DND-41 (cell line): ENCODE measurements at regions not wholly inside any gene's neighbourhood (a gene's known extent, or its start where the extent isn't known, plus 50 kb on each side); places are given as distances from the start of the nearest gene placed in this dataset.

Experiments
- ATAC-seq: fragments of 200-7000 bp; cut with Tn5 transposase; 3 replicates; pipeline ENCODE4 v1.9.1; 2021; ENCODE audit warnings: low read depth; ENCODE audit not compliant: insufficient read depth
- DNase-seq: peaks from one replicate; pipeline ENCODE4 v3.0.0-alpha.2; 2020
- H2AFZ ChIP-seq: 2 replicates; pipeline ENCODE4 v1.6.0; 2012; ENCODE audit warnings: low read depth, low read length
- H3K27ac ChIP-seq: 2 replicates; pipeline ENCODE4 v1.5.1; 2012; ENCODE audit warnings: low read length, inconsistent platforms
- H3K27me3 ChIP-seq: fragments of 200-600 bp; sonication (generic); 2 replicates; pipeline ENCODE4 v1.6.0; 2012; ENCODE audit warnings: low read length, mild to moderate bottlenecking, inconsistent platforms; ENCODE audit not compliant: insufficient read depth, poor library complexity
- H3K36me3 ChIP-seq: 2 replicates; pipeline ENCODE4 v1.5.1; 2012; ENCODE audit warnings: low read length, inconsistent platforms; ENCODE audit not compliant: insufficient read depth
- H3K4me1 ChIP-seq: 2 replicates; pipeline ENCODE4 v1.5.1; 2012; ENCODE audit warnings: mild to moderate bottlenecking, low read length; ENCODE audit not compliant: insufficient read depth
- H3K4me2 ChIP-seq: 2 replicates; pipeline ENCODE4 v1.6.0; 2012; ENCODE audit warnings: mild to moderate bottlenecking, moderate library complexity, low read length, inconsistent platforms; ENCODE audit not compliant: insufficient read depth
- H3K4me3 ChIP-seq, 2 experiments: fragments of 200-600 bp in 1 of 2; shearing (Covaris generic) in 1 of 2; 2 replicates each; pipeline ENCODE4 v1.5.1; 2012 to 2016; ENCODE audit warnings: inconsistent platforms in 2 of 2, low read length in 2 of 2, mild to moderate bottlenecking in 2 of 2, low read depth in 1 of 2, moderate library complexity in 1 of 2
- H3K79me2 ChIP-seq: 2 replicates; pipeline ENCODE4 v1.6.0; 2012; ENCODE audit warnings: low read length, inconsistent platforms; ENCODE audit not compliant: insufficient read depth
- H3K9ac ChIP-seq: 2 replicates; pipeline ENCODE4 v1.6.0; 2012; ENCODE audit warnings: low read depth, mild to moderate bottlenecking, inconsistent platforms, low read length, moderate library complexity
- H3K9me3 ChIP-seq: 2 replicates; pipeline ENCODE4 v1.5.1; 2012; ENCODE audit warnings: low read length, moderate library complexity, mild to moderate bottlenecking, inconsistent platforms; ENCODE audit not compliant: insufficient read depth, severe bottlenecking
- H4K20me1 ChIP-seq: 2 replicates; pipeline ENCODE4 v1.6.0; 2012; ENCODE audit warnings: low read length; ENCODE audit not compliant: insufficient read depth
- CTCF ChIP-seq: IDR thresholded peaks from 2 replicates; pipeline ENCODE4 v1.5.1; 2012; ENCODE audit warnings: borderline replicate concordance, low read length, moderate library complexity, mild to moderate bottlenecking; ENCODE audit not compliant: poor library complexity, severe bottlenecking; ENCODE audit errors: extremely low read depth
- EZH2 ChIP-seq: IDR thresholded peaks from 3 replicates; pipeline ENCODE4 v1.6.1; 2012; ENCODE audit warnings: borderline replicate concordance, low read depth, mild to moderate bottlenecking, moderate library complexity, low read length, inconsistent platforms; ENCODE audit not compliant: severe bottlenecking

- Histone ChIP-seq H2AFZ (no peak overlapping the region), H3K9ac (no peak overlapping the region), H3K27ac (no peak overlapping the region), H3K36me3 (no peaks in the 10 kb centered on the region), H3K4me3 (no peak overlapping the region), H3K27me3 (no peaks in the 10 kb centered on the region), H3K4me2 (no peak overlapping the region), H3K9me3 (no peaks in the 10 kb centered on the region), H4K20me1 (no peaks in the 10 kb centered on the region), H3K79me2 (no peaks in the 10 kb centered on the region), H3K4me1 (no peaks in the 10 kb centered on the region)
- peak; percentile 64 for DNase-seq
- ATAC-seq = peak; percentile 77
- TF ChIP-seq CTCF = peak; percentile 97
- no peak for TF ChIP-seq EZH2
Observed at GRCh38 chr18:27599202-27599829, 414.2 kb upstream of the CHST9 start.

- H2AFZ ChIP-seq = no peak overlapping the region
- DNase-seq = no peak
- no peaks in the 10 kb centered on the region for H3K27me3 ChIP-seq
- no peak overlapping the region for H3K4me2 ChIP-seq
- no peaks in the 10 kb centered on the region for H4K20me1 ChIP-seq
- H3K4me3 ChIP-seq = no peak overlapping the region
- H3K27ac ChIP-seq = no peak overlapping the region
- no peaks in the 10 kb centered on the region for H3K9me3 ChIP-seq
- no peak overlapping the region for H3K9ac ChIP-seq
- ATAC-seq = no peak
- no peaks in the 10 kb centered on the region for H3K4me1 ChIP-seq
- H3K36me3 ChIP-seq = no peaks in the 10 kb centered on the region
- no peaks in the 10 kb centered on the region for H3K79me2 ChIP-seq
- TF ChIP-seq EZH2 (no peak), CTCF (no peak)
Observed at GRCh38 chr18:27595113-27595838, 410.2 kb upstream of the CHST9 start.

GRCh38 chr18:27585602-27586173, 400.6 kb upstream of the CHST9 start:
- Histone ChIP-seq H3K4me1 (no peaks in the 10 kb centered on the region), H3K27me3 (no peaks in the 10 kb centered on the region), H3K4me2 (no peak overlapping the region), H3K27ac (no peak overlapping the region), H3K9me3 (peaks cover 4% of the 10 kb centered on the region), H3K9ac (no peak overlapping the region), H4K20me1 (no peaks in the 10 kb centered on the region), H3K36me3 (no peaks in the 10 kb centered on the region), H2AFZ (no peak overlapping the region), H3K4me3 (no peak overlapping the region), H3K79me2 (no peaks in the 10 kb centered on the region)
- DNase-seq (no peak), ATAC-seq (no peak)
- TF ChIP-seq CTCF (no peak), EZH2 (no peak)
